GM12878 (cell line): ENCODE measurements at regions not wholly inside any gene's neighbourhood (a gene's known extent, or its start where the extent isn't known, plus 50 kb on each side); places are given as distances from the start of the nearest gene placed in this dataset.

ENCODE experiments used
- CTCF ChIP-seq, 3 experiments: IDR thresholded peaks in 2 of 3; conservative IDR thresholded peaks in 1 of 3; 2 replicates each; pipeline ENCODE4 v1.5.1; 2011; ENCODE audit warnings: low read depth in 3 of 3, low read length in 3 of 3, mild to moderate bottlenecking in 3 of 3, control low read depth in 2 of 3, moderate library complexity in 2 of 3, inconsistent platforms in 1 of 3, mixed read lengths in 1 of 3; ENCODE audit not compliant: control insufficient read depth in 2 of 3, insufficient read depth in 1 of 3; ENCODE audit errors: extremely low read depth in 1 of 3
- E4F1 ChIP-seq: fragments of 450-650 bp; IDR thresholded peaks from 2 replicates; pipeline ENCODE4 v1.6.1; 2018; ENCODE audit warnings: borderline replicate concordance, mild to moderate bottlenecking; ENCODE audit not compliant: partially characterized antibody
- KLF5 ChIP-seq: fragments of 450-650 bp; IDR thresholded peaks from 2 replicates; pipeline ENCODE4 v1.6.1; 2014; ENCODE audit warnings: mild to moderate bottlenecking; ENCODE audit not compliant: partially characterized antibody
- POLR2AphosphoS5 ChIP-seq: IDR thresholded peaks from 2 replicates; pipeline ENCODE4 v1.6.1; 2011; ENCODE audit warnings: mild to moderate bottlenecking, low read length, inconsistent platforms
- SRF ChIP-seq, 2 experiments: IDR thresholded peaks; 2 replicates each; pipeline ENCODE4 v1.6.1; 2011; ENCODE audit warnings: low read depth in 2 of 2, low read length in 2 of 2, mild to moderate bottlenecking in 1 of 2, moderate library complexity in 1 of 2
- TBL1XR1 ChIP-seq: IDR thresholded peaks from 2 replicates; pipeline ENCODE4 v1.6.1; 2012; ENCODE audit warnings: low read depth, low read length, improper control_type of control experiment
- ZBTB11 ChIP-seq: fragments of 450-650 bp; formaldehyde crosslinking; IDR thresholded peaks from 2 replicates; pipeline ENCODE4 v1.5.0; 2022; ENCODE audit warnings: mild to moderate bottlenecking, missing genetic modification characterization

- TF ChIP-seq CTCF (IDR thresholded peaks at IDR 0.05 in 2 of 3, conservative IDR thresholded peaks at IDR 0.05 in 1 of 3; ENCODE audit: control insufficient read depth in 2 of 3, extremely low read depth in 1 of 3, insufficient read depth in 1 of 3, low read depth in 3 of 3, low read length in 3 of 3) (no peak), TBL1XR1 (no peak), KLF5 (no peak), ZBTB11 (CRISPR knock-in tag) (no peak), SRF (IDR thresholded peaks at IDR 0.05; ENCODE audit: low read depth in 2 of 2, low read length in 2 of 2) (no peak), POLR2AphosphoS5 (no peak), E4F1 (no peak)
Measured at GRCh38 chr9:97761056-97761598, 64.0 kb upstream of the XPA start.
